ENCODE measurements at regions not wholly inside any gene's neighbourhood (a gene's known extent, or its start where the extent isn't known, plus 50 kb on each side); places are given as distances from the start of the nearest gene placed in this dataset.

GRCh38 chr12:98360401-98360800 is 155.0 kb upstream of the TMPO start:
- Histone ChIP-seq H3K4me3 (ENCODE audit: low read depth, low read length) (no peak overlapping the region), H3K36me3 (ENCODE audit: control insufficient read depth, insufficient read depth, low read length) (no peaks in the 10 kb centered on the region), H3K27me3 (ENCODE audit: control insufficient read depth, insufficient read depth, low read length) (no peaks in the 10 kb centered on the region)
- DNase-seq (ENCODE audit: low read depth): no peak
- no peak for TF ChIP-seq CTCF (IDR thresholded peaks at IDR 0.05; ENCODE audit: insufficient read depth, low read length, poor library complexity, severe bottlenecking)

GRCh38 chr12:98369581-98369980 is 145.8 kb upstream of the TMPO start:
- no peaks in the 10 kb centered on the region for H3K36me3 ChIP-seq (ENCODE audit: control insufficient read depth, insufficient read depth, low read length)
- TF ChIP-seq CTCF (IDR thresholded peaks at IDR 0.05; ENCODE audit: insufficient read depth, low read length, poor library complexity, severe bottlenecking): no peak
- no peak for DNase-seq (ENCODE audit: low read depth)
- H3K4me3 ChIP-seq (ENCODE audit: low read depth, low read length): no peak overlapping the region
- no peaks in the 10 kb centered on the region for H3K27me3 ChIP-seq (ENCODE audit: control insufficient read depth, insufficient read depth, low read length)

GRCh38 chr12:98370976-98371375 is 144.4 kb upstream of the TMPO start:
- TF ChIP-seq CTCF (IDR thresholded peaks at IDR 0.05; ENCODE audit: insufficient read depth, low read length, poor library complexity, severe bottlenecking): no peak
- DNase-seq (ENCODE audit: low read depth): no peak
- Histone ChIP-seq H3K4me3 (ENCODE audit: low read depth, low read length) (no peak overlapping the region), H3K27me3 (ENCODE audit: control insufficient read depth, insufficient read depth, low read length) (peaks cover 2% of the 10 kb centered on the region), H3K36me3 (ENCODE audit: control insufficient read depth, insufficient read depth, low read length) (no peaks in the 10 kb centered on the region)

GRCh38 chr12:98371419-98371818 is 144.0 kb upstream of the TMPO start:
- no peak for TF ChIP-seq CTCF (IDR thresholded peaks at IDR 0.05; ENCODE audit: insufficient read depth, low read length, poor library complexity, severe bottlenecking)
- Histone ChIP-seq H3K4me3 (ENCODE audit: low read depth, low read length) (no peak overlapping the region), H3K36me3 (ENCODE audit: control insufficient read depth, insufficient read depth, low read length) (no peaks in the 10 kb centered on the region), H3K27me3 (ENCODE audit: control insufficient read depth, insufficient read depth, low read length) (peaks cover 2% of the 10 kb centered on the region)
- no peak for DNase-seq (ENCODE audit: low read depth)

GRCh38 chr12:98372340-98373024 is 142.9 kb upstream of the TMPO start:
- no peaks in the 10 kb centered on the region for H3K36me3 ChIP-seq (ENCODE audit: control insufficient read depth, insufficient read depth, low read length)
- DNase-seq (ENCODE audit: low read depth): no peak
- no peak overlapping the region for H3K4me3 ChIP-seq (ENCODE audit: low read depth, low read length)
- TF ChIP-seq CTCF (IDR thresholded peaks at IDR 0.05; ENCODE audit: insufficient read depth, low read length, poor library complexity, severe bottlenecking): no peak
- peaks cover 2% of the 10 kb centered on the region for H3K27me3 ChIP-seq (ENCODE audit: control insufficient read depth, insufficient read depth, low read length)

GRCh38 chr12:98373025-98373554 is 142.3 kb upstream of the TMPO start:
- H3K4me3 ChIP-seq (ENCODE audit: low read depth, low read length): no peak overlapping the region
- H3K27me3 ChIP-seq (ENCODE audit: control insufficient read depth, insufficient read depth, low read length): peaks cover 2% of the 10 kb centered on the region
- peak; percentile 61 for TF ChIP-seq CTCF (IDR thresholded peaks at IDR 0.05; ENCODE audit: insufficient read depth, low read length, poor library complexity, severe bottlenecking)
- DNase-seq (ENCODE audit: low read depth): no peak
- no peaks in the 10 kb centered on the region for H3K36me3 ChIP-seq (ENCODE audit: control insufficient read depth, insufficient read depth, low read length)

Measured in kidney epithelial cell (primary cell).